ENCODE measurements at regions not wholly inside any gene's neighbourhood (a gene's known extent, or its start where the extent isn't known, plus 50 kb on each side); places are given as distances from the start of the nearest gene placed in this dataset.

GRCh38 chrX:39900777-39901170, 197.0 kb downstream of the BCOR start:
- Mint-ChIP-seq H3K27me3 (peaks cover 8% of the 10 kb centered on the region), H3K4me3 (no peak overlapping the region), H3K27ac (no peak overlapping the region), H3K4me1 (no peaks in the 10 kb centered on the region), H3K9me3 (no peaks in the 10 kb centered on the region), H3K36me3 (ENCODE audit: low read depth) (no peaks in the 10 kb centered on the region)
- ATAC-seq (ENCODE audit: low read depth) (no peak), DNase-seq (no peak)
- intact Hi-C loops (cut with micrococcal nuclease) = no loop called here
- POLR2A ChIA-PET = no interaction called here
- CTCF ChIA-PET = no interaction called here
- no peak for TF ChIP-seq CTCF (IDR thresholded peaks at IDR 0.05)

GRCh38 chrX:39903343-39903742, 194.4 kb downstream of the BCOR start:
- H3K27ac Mint-ChIP-seq = no peak overlapping the region
- H3K9me3 Mint-ChIP-seq = no peaks in the 10 kb centered on the region
- no peaks in the 10 kb centered on the region for H3K4me1 Mint-ChIP-seq
- TF ChIP-seq CTCF (IDR thresholded peaks at IDR 0.05) = no peak
- no peak for DNase-seq
- ChIA-PET POLR2A (no interaction called here), CTCF (no interaction called here)
- no peak for ATAC-seq (ENCODE audit: low read depth)
- H3K36me3 Mint-ChIP-seq (ENCODE audit: low read depth) = no peaks in the 10 kb centered on the region
- peaks cover 6% of the 10 kb centered on the region for H3K27me3 Mint-ChIP-seq
- H3K4me3 Mint-ChIP-seq = no peak overlapping the region
- intact Hi-C loops (cut with micrococcal nuclease) = no loop called here

- H3K27ac Mint-ChIP-seq = no peak overlapping the region
- peaks cover 6% of the 10 kb centered on the region for H3K27me3 Mint-ChIP-seq
- no peaks in the 10 kb centered on the region for H3K9me3 Mint-ChIP-seq
- TF ChIP-seq CTCF (IDR thresholded peaks at IDR 0.05) = no peak
- peaks cover 2% of the 10 kb centered on the region for H3K4me1 Mint-ChIP-seq
- ChIA-PET CTCF (no interaction called here), POLR2A (no interaction called here)
- ATAC-seq (ENCODE audit: low read depth) (no peak), DNase-seq (no peak)
- intact Hi-C loops (cut with micrococcal nuclease) = no loop called here
- H3K36me3 Mint-ChIP-seq (ENCODE audit: low read depth) = no peaks in the 10 kb centered on the region
- H3K4me3 Mint-ChIP-seq = no peak overlapping the region
Measured at GRCh38 chrX:39903937-39904336, 193.8 kb downstream of the BCOR start.

- no peaks in the 10 kb centered on the region for H3K36me3 Mint-ChIP-seq (ENCODE audit: low read depth)
- peaks cover 2% of the 10 kb centered on the region for H3K4me1 Mint-ChIP-seq
- peaks cover 6% of the 10 kb centered on the region for H3K27me3 Mint-ChIP-seq
- no peak overlapping the region for H3K27ac Mint-ChIP-seq
- ChIA-PET POLR2A (no interaction called here), CTCF (no interaction called here)
- ATAC-seq (ENCODE audit: low read depth) = no peak
- H3K4me3 Mint-ChIP-seq = no peak overlapping the region
- TF ChIP-seq CTCF (IDR thresholded peaks at IDR 0.05) = no peak
- no peaks in the 10 kb centered on the region for H3K9me3 Mint-ChIP-seq
- intact Hi-C loops (cut with micrococcal nuclease) = no loop called here
- DNase-seq = no peak
Measured at GRCh38 chrX:39904816-39905537, 192.8 kb downstream of the BCOR start.

GRCh38 chrX:39905538-39905891, 192.2 kb downstream of the BCOR start:
- ChIA-PET POLR2A (no interaction called here), CTCF (no interaction called here)
- DNase-seq (no peak), ATAC-seq (ENCODE audit: low read depth) (no peak)
- Mint-ChIP-seq H3K4me3 (no peak overlapping the region), H3K27me3 (peaks cover 3% of the 10 kb centered on the region), H3K27ac (no peak overlapping the region), H3K36me3 (ENCODE audit: low read depth) (no peaks in the 10 kb centered on the region), H3K4me1 (peaks cover 2% of the 10 kb centered on the region), H3K9me3 (no peaks in the 10 kb centered on the region)
- TF ChIP-seq CTCF (IDR thresholded peaks at IDR 0.05) = no peak
- intact Hi-C loops (cut with micrococcal nuclease) = no loop called here
